ENCODE measurements at regions not wholly inside any gene's neighbourhood (a gene's known extent, or its start where the extent isn't known, plus 50 kb on each side); places are given as distances from the start of the nearest gene placed in this dataset.

DNA sequence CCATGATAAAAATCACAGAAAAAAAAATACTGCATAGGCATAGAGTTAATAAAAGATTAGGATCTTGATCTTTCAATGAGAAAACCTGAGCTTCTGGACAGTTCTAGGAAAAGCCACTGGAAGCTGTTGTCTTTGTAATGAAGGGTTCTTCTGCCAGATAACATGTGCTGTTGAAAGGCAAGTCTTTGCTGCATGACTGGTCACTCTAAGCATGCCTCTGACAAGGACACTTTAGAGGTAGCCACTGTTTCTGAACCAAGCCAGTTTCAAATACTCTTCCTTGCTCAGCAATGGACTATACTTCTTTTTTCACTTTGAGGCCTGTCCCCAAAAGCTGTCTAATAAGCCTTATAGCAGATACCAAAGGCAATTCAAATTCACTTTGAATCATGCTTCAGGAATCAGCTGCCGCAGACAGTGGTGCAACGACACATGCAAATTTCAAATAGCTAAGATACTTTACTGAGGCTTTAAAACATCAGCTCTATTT, 70.2 kb downstream of the BTG1 start:
- no peak for ATAC-seq
- no TSS peak for BruUV-seq (replicated peaks)
- intact Hi-C loops (cut with micrococcal nuclease) = no loop called here

DNA sequence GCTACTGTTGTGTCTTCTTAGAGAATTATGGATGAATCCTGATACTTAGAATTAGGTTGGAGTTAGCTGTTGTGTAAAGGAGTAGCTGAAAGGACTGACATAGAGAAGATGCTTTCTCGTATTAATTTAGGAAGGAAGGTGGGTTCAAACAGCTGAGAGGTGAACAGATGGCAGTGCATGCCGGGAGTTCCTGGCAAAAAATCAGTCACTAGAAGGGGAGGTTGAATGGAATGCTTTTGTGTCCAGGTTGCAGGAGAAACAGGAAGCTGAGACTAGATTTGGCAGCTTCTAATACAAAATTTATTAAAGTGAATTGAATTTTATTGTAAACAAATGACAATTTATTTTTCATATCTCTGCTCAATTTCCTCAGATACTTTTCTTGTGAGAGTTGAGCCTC, 70.8 kb downstream of the BTG1 start:
- no peak for TF ChIP-seq EZH2phosphoT487 (IDR thresholded peaks at IDR 0.05; ENCODE audit: borderline replicate concordance, low read length)
- TF ChIP-seq, protein P1, sequence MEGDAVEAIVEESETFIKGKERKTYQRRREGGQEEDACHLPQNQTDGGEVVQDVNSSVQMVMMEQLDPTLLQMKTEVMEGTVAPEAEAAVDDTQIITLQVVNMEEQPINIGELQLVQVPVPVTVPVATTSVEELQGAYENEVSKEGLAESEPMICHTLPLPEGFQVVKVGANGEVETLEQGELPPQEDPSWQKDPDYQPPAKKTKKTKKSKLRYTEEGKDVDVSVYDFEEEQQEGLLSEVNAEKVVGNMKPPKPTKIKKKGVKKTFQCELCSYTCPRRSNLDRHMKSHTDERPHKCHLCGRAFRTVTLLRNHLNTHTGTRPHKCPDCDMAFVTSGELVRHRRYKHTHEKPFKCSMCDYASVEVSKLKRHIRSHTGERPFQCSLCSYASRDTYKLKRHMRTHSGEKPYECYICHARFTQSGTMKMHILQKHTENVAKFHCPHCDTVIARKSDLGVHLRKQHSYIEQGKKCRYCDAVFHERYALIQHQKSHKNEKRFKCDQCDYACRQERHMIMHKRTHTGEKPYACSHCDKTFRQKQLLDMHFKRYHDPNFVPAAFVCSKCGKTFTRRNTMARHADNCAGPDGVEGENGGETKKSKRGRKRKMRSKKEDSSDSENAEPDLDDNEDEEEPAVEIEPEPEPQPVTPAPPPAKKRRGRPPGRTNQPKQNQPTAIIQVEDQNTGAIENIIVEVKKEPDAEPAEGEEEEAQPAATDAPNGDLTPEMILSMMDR (conservative IDR thresholded peaks at IDR 0.05; ENCODE audit: low read depth, low read length) = no peak
- H3K36me3 ChIP-seq (ENCODE audit: low read depth, low read length) = no peaks in the 10 kb centered on the region
- no peak overlapping the region for H2AFZ ChIP-seq (ENCODE audit: low read length)
- no peaks in the 10 kb centered on the region for H3K9me2 ChIP-seq (replicated peaks; ENCODE audit: low read length)
- CTCF ChIA-PET = no interaction called here
- H3K27ac ChIP-seq (ENCODE audit: low read length) = no peak overlapping the region
- BruUV-seq (replicated peaks) = no TSS peak
- H3F3A ChIP-seq (ENCODE audit: low read length, unreplicated experiment) = peaks cover 11% of the 10 kb centered on the region
- no peak for ATAC-seq
- H3K4me2 ChIP-seq (ENCODE audit: low read length) = no peak overlapping the region
- H3K27me3 ChIP-seq (ENCODE audit: low read length) = no peaks in the 10 kb centered on the region
- intact Hi-C loops (cut with micrococcal nuclease) = no loop called here
- no peaks in the 10 kb centered on the region for H3K9me3 ChIP-seq (ENCODE audit: low read length)
- H4K20me1 ChIP-seq (ENCODE audit: low read length) = no peaks in the 10 kb centered on the region
- peaks cover 24% of the 10 kb centered on the region for H3K79me2 ChIP-seq (ENCODE audit: low read length)
- no peak overlapping the region for H3K4me3 ChIP-seq (ENCODE audit: low read length)
- POLR2A ChIA-PET (ENCODE audit: unreplicated experiment) = interaction anchor here (0.9 kb wide), 1 partner anchor 71 kb away, joined by 3 read pairs; the partner anchor contains the start of gene BTG1
- peaks cover 30% of the 10 kb centered on the region for H3K4me1 ChIP-seq (ENCODE audit: insufficient read depth, low read length)
- H3K9ac ChIP-seq (ENCODE audit: low read length) = no peak overlapping the region
- no peak for DNase-seq

More for the DNA sequence above, 70.2 kb downstream of the BTG1 start:
- no peaks in the 10 kb centered on the region for H3K9me3 ChIP-seq (ENCODE audit: low read length)
- H3K27me3 ChIP-seq (ENCODE audit: low read length) = no peaks in the 10 kb centered on the region
- POLR2A ChIA-PET (ENCODE audit: unreplicated experiment) = interaction anchor here (0.9 kb wide), 1 partner anchor 70 kb away, joined by 3 read pairs; the partner anchor contains the start of gene BTG1
- no peaks in the 10 kb centered on the region for H3K9me2 ChIP-seq (replicated peaks; ENCODE audit: low read length)
- H3K27ac ChIP-seq (ENCODE audit: low read length) = no peak overlapping the region
- no peak for DNase-seq
- H3K79me2 ChIP-seq (ENCODE audit: low read length) = peaks cover 24% of the 10 kb centered on the region
- H3K36me3 ChIP-seq (ENCODE audit: low read depth, low read length) = no peaks in the 10 kb centered on the region
- CTCF ChIA-PET = no interaction called here
- peaks cover 15% of the 10 kb centered on the region for H3F3A ChIP-seq (ENCODE audit: low read length, unreplicated experiment)
- H3K4me2 ChIP-seq (ENCODE audit: low read length) = no peak overlapping the region
- no peak overlapping the region for H3K9ac ChIP-seq (ENCODE audit: low read length)
- no peaks in the 10 kb centered on the region for H4K20me1 ChIP-seq (ENCODE audit: low read length)
- H3K4me3 ChIP-seq (ENCODE audit: low read length) = no peak overlapping the region
- H3K4me1 ChIP-seq (ENCODE audit: insufficient read depth, low read length) = peaks cover 34% of the 10 kb centered on the region
- no peak for TF ChIP-seq EZH2phosphoT487 (IDR thresholded peaks at IDR 0.05; ENCODE audit: borderline replicate concordance, low read length)
- TF ChIP-seq, protein P1 (conservative IDR thresholded peaks at IDR 0.05; ENCODE audit: low read depth, low read length) = no peak
- no peak overlapping the region for H2AFZ ChIP-seq (ENCODE audit: low read length)

DNA sequence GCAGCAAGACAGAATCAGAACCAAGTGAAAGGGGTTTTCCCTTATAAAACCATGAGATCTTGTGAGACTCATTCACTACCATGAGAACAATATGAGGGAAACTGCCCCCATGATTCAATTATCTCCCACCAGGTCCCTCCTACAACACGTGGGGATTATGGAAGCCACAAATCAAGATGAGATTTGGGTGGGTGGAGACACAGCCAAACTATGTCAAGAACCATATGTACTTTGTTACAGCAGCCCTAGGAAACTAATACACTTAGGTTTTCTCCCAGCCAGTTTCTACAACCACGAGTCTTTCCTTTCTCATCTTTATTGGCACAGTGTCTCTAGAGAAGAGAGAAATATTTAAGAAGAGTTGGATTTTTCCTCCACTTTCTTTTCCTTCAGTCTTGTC, 72.6 kb downstream of the BTG1 start:
- BruUV-seq (replicated peaks) = no TSS peak
- Histone ChIP-seq H3K9ac (ENCODE audit: low read length) (no peak overlapping the region), H3K4me2 (ENCODE audit: low read length) (no peak overlapping the region), H3K36me3 (ENCODE audit: low read depth, low read length) (no peaks in the 10 kb centered on the region), H3K4me3 (ENCODE audit: low read length) (no peak overlapping the region), H3F3A (ENCODE audit: low read length, unreplicated experiment) (peaks cover 7% of the 10 kb centered on the region), H3K9me2 (replicated peaks; ENCODE audit: low read length) (no peaks in the 10 kb centered on the region), H3K79me2 (ENCODE audit: low read length) (peaks cover 17% of the 10 kb centered on the region), H4K20me1 (ENCODE audit: low read length) (no peaks in the 10 kb centered on the region), H3K27ac (ENCODE audit: low read length) (no peak overlapping the region), H3K9me3 (ENCODE audit: low read length) (no peaks in the 10 kb centered on the region), H3K4me1 (ENCODE audit: insufficient read depth, low read length) (peaks cover 14% of the 10 kb centered on the region), H3K27me3 (ENCODE audit: low read length) (no peaks in the 10 kb centered on the region), H2AFZ (ENCODE audit: low read length) (no peak overlapping the region)
- intact Hi-C loops (cut with micrococcal nuclease) = no loop called here
- ATAC-seq (no peak), DNase-seq (no peak)
- TF ChIP-seq EZH2 (IDR thresholded peaks at IDR 0.05; ENCODE audit: low read length, unreplicated experiment) = no peak
- TF ChIP-seq EZH2phosphoT487 (IDR thresholded peaks at IDR 0.05; ENCODE audit: borderline replicate concordance, low read length) = no peak
- TF ChIP-seq, protein P1 (conservative IDR thresholded peaks at IDR 0.05; ENCODE audit: low read depth, low read length) = no peak
- ChIA-PET CTCF (no interaction called here), POLR2A (ENCODE audit: unreplicated experiment) (interaction anchor here (0.7 kb wide), 1 partner anchor 11 kb away, joined by 3 read pairs; no protein-coding TSS in a partner anchor)

Data from PC-3 (cell line).